GM23248 (cell line): ENCODE measurements at regions not wholly inside any gene's neighbourhood (a gene's known extent, or its start where the extent isn't known, plus 50 kb on each side); places are given as distances from the start of the nearest gene placed in this dataset.

Experiments used
- DNase-seq: peaks from one replicate; pipeline ENCODE4 v3.0.0-alpha.2; 2015
- H2AFZ ChIP-seq: fragments of 200-600 bp; sonication (generic); 2 replicates; pipeline ENCODE4 v1.6.1; 2016; ENCODE audit warnings: antibody characterized with exemption
- H3F3A ChIP-seq: fragments of 200-600 bp; sonication (generic); 2 replicates; pipeline ENCODE4 v1.6.1; 2016; ENCODE audit warnings: mild to moderate bottlenecking, antibody characterized with exemption, mixed run types; ENCODE audit not compliant: insufficient read depth
- H3K27ac ChIP-seq: fragments of 200-600 bp; sonication (generic); 2 replicates; pipeline ENCODE4 v1.5.1; 2016; ENCODE audit warnings: mild to moderate bottlenecking
- H3K27me3 ChIP-seq: fragments of 200-600 bp; sonication (generic); replicated peaks from 2 replicates; pipeline ENCODE4 v1.6.1; 2016; ENCODE audit warnings: mild to moderate bottlenecking; ENCODE audit not compliant: insufficient read depth
- H3K36me3 ChIP-seq: fragments of 200-600 bp; sonication (generic); 2 replicates; pipeline ENCODE4 v1.6.1; 2016; ENCODE audit warnings: low read depth, mild to moderate bottlenecking
- H3K4me1 ChIP-seq: fragments of 200-600 bp; sonication (generic); 2 replicates; pipeline ENCODE4 v1.6.1; 2016; ENCODE audit warnings: mild to moderate bottlenecking; ENCODE audit not compliant: insufficient read depth
- H3K4me2 ChIP-seq: fragments of 200-600 bp; sonication (generic); one replicate; pipeline ENCODE4 v1.6.1; 2016; ENCODE audit warnings: mild to moderate bottlenecking; ENCODE audit not compliant: unreplicated experiment
- H3K4me3 ChIP-seq: fragments of 200-600 bp; sonication (generic); 2 replicates; pipeline ENCODE4 v1.5.1; 2016; ENCODE audit warnings: mild to moderate bottlenecking
- H3K79me2 ChIP-seq: fragments of 200-600 bp; sonication (generic); 2 replicates; pipeline ENCODE4 v1.6.1; 2016; ENCODE audit warnings: mild to moderate bottlenecking; ENCODE audit not compliant: insufficient read depth
- H3K9ac ChIP-seq: fragments of 200-600 bp; sonication (generic); 2 replicates; pipeline ENCODE4 v1.6.1; 2016; ENCODE audit warnings: mild to moderate bottlenecking
- H3K9me2 ChIP-seq: fragments of 200-600 bp; sonication (generic); 2 replicates; pipeline ENCODE4 v1.6.1; 2016; ENCODE audit warnings: mixed run types, mild to moderate bottlenecking, moderate library complexity; ENCODE audit not compliant: insufficient read depth
- H3K9me3 ChIP-seq: fragments of 200-600 bp; sonication (generic); one replicate; pipeline ENCODE4 v1.6.1; 2017; ENCODE audit warnings: low read depth
- H4K20me1 ChIP-seq: fragments of 200-600 bp; sonication (generic); 2 replicates; pipeline ENCODE4 v1.6.0; 2016; ENCODE audit not compliant: insufficient read depth
- EZH2 ChIP-seq: fragments of 200-600 bp; sonication (generic); IDR thresholded peaks from 2 replicates; pipeline ENCODE4 v1.6.1; 2018; ENCODE audit warnings: antibody characterized with exemption, mild to moderate bottlenecking; ENCODE audit not compliant: insufficient read depth, poor library complexity, severe bottlenecking
- EZH2phosphoT487 ChIP-seq: fragments of 200-600 bp; sonication (generic); IDR thresholded peaks from 2 replicates; pipeline ENCODE4 v1.6.1; 2018; ENCODE audit warnings: antibody characterized with exemption, moderate library complexity, mild to moderate bottlenecking, low read depth; ENCODE audit not compliant: insufficient read depth
- WGBS, 2 experiments: methylation state at CpG; one replicate each; pipeline ENCODE4 v1.1.6; 2015 to 2017; ENCODE audit warnings: low lambda C conversion rate in 2 of 2, low coverage in 1 of 2; ENCODE audit errors: missing lambda C conversion rate in 2 of 2; 5-methylcytosine and 5-hydroxymethylcytosine counted together
- in situ Hi-C: fragments of 300-500 bp; cut with MboI; formaldehyde crosslinking; loops from 2 replicates; pipeline ENCODE4 v1.15.0; 2020

DNA sequence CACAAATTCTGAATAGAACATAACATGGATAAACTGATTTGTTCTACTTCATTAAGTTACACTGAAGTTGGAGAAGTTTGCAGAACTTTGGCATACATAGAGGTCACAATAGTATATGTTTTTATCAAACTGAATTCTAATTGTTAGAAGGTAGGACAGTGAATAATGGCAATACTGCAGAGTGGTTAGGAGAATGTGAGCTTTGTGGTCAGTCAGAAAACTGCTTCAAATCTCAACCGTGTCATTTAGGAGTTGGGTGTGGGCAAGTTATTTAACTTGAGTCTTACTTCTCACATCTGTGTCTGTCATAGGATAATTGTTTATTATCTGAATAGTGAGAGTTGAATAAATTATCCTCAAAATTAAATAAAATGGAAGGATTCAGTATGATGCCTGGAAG is 374.6 kb upstream of the SYT1 start:
- in situ Hi-C loops, result no loop called here
- H3K4me2 ChIP-seq, result no peak overlapping the region
- H3K27ac ChIP-seq, result no peak overlapping the region
- no peak overlapping the region for H3K9ac ChIP-seq
- WGBS, 2 experiments, result 79 to 81% methylated on average over 1 of the region's 1 CpG
- no peaks in the 10 kb centered on the region for H3F3A ChIP-seq
- TF ChIP-seq EZH2, result no peak
- no peak for TF ChIP-seq EZH2phosphoT487
- no peak for DNase-seq
- no peak overlapping the region for H3K4me3 ChIP-seq
- no peaks in the 10 kb centered on the region for H4K20me1 ChIP-seq
- H3K9me3 ChIP-seq, result no peaks in the 10 kb centered on the region
- peaks cover 6% of the 10 kb centered on the region; the same call in 1 of the 2 replicates for H3K4me1 ChIP-seq
- H3K27me3 ChIP-seq, result no peaks in the 10 kb centered on the region
- no peaks in the 10 kb centered on the region for H3K36me3 ChIP-seq
- no peaks in the 10 kb centered on the region for H3K9me2 ChIP-seq
- H3K79me2 ChIP-seq, result no peaks in the 10 kb centered on the region
- H2AFZ ChIP-seq, result no peak overlapping the region

DNA sequence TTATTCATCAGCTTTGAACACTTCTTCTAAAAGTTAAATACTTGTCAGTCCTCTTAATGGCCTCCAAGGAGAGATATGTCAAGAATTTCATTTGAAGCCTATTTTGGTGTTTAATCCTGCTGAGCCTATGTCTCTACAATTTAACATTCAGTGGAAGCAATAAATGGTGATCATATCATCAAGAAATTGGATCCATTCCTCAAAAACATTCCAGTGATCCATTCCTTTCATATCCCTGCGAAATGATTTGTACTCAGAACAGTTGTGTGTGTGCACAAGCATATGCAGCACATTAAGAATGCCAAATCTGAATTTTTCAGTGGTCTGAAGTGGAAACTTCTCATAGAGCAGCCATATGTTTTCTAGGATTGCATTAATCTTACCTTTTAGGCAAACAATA is 373.7 kb upstream of the SYT1 start:
- H4K20me1 ChIP-seq, result no peaks in the 10 kb centered on the region
- H3K79me2 ChIP-seq, result no peaks in the 10 kb centered on the region
- peak; percentile 2 for DNase-seq
- no peaks in the 10 kb centered on the region for H3K36me3 ChIP-seq
- in situ Hi-C loops, result no loop called here
- no peak overlapping the region for H3K4me3 ChIP-seq
- no peaks in the 10 kb centered on the region for H3K9me2 ChIP-seq
- no peak overlapping the region for H2AFZ ChIP-seq
- TF ChIP-seq EZH2 (no peak), EZH2phosphoT487 (no peak)
- no peaks in the 10 kb centered on the region for H3K27me3 ChIP-seq
- H3K9me3 ChIP-seq, result no peaks in the 10 kb centered on the region
- no peaks in the 10 kb centered on the region for H3F3A ChIP-seq
- WGBS, 2 experiments, result 19 to 36% methylated on average over 1 of the region's 1 CpG
- H3K9ac ChIP-seq, result no peak overlapping the region
- no peak overlapping the region for H3K27ac ChIP-seq
- H3K4me1 ChIP-seq, result peaks cover 6% of the 10 kb centered on the region; the same call in 1 of the 2 replicates
- no peak overlapping the region for H3K4me2 ChIP-seq

DNA sequence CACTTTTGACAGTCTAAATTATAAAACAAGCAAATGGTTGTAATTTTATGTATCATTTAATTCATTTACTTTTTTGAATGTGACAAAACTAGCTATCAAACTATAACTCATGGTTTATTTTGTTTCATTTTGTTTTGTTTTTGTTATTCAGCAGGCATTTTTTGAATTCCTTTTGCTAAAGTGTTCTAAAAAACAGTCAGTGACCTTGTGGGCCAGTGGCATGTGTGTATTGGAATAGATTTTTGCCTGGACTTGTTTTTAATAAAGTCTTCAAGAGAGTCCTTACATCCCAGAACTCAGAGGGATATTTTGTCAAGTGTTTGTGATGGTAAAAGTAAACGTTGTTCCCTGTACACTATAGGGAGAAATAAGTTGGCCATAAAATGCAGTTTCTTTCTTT is 369.7 kb upstream of the SYT1 start:
- no peak overlapping the region for H3K4me3 ChIP-seq
- WGBS, 2 experiments, result 77 to 82% methylated on average over 1 of the region's 1 CpG
- no peaks in the 10 kb centered on the region for H4K20me1 ChIP-seq
- peaks cover 6% of the 10 kb centered on the region; the same call in 1 of the 2 replicates for H3K4me1 ChIP-seq
- no peaks in the 10 kb centered on the region for H3K36me3 ChIP-seq
- no peak overlapping the region for H3K9ac ChIP-seq
- TF ChIP-seq EZH2phosphoT487 (no peak), EZH2 (no peak)
- H3K27me3 ChIP-seq, result no peaks in the 10 kb centered on the region
- in situ Hi-C loops, result no loop called here
- DNase-seq, result peak; percentile 38
- peak overlapping the region; percentile 29; the same call in 1 of the 2 replicates for H2AFZ ChIP-seq
- no peaks in the 10 kb centered on the region for H3K9me3 ChIP-seq
- H3K4me2 ChIP-seq, result no peak overlapping the region
- no peaks in the 10 kb centered on the region for H3K9me2 ChIP-seq
- no peaks in the 10 kb centered on the region for H3F3A ChIP-seq
- H3K79me2 ChIP-seq, result no peaks in the 10 kb centered on the region
- no peak overlapping the region for H3K27ac ChIP-seq

DNA sequence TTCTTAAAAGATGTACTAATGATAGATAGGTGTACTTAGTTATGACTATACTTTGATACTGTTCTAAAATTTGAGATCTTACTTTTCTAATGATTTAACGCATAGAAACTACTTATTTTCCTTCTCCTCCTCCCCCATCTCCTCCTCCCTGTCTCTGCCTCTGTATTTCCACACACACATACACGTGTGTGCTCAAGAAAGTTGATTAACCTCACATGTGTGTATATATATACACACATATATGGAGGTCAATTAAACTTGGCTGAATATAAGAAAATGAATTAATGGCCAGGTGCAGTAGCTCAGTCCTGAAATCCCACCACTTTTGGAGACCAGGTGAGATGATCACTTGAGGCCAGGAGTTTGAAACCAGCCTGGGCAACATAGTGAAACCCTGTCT is 362.7 kb upstream of the SYT1 start:
- no peaks in the 10 kb centered on the region for H3K36me3 ChIP-seq
- H4K20me1 ChIP-seq, result no peaks in the 10 kb centered on the region
- no peak for TF ChIP-seq EZH2phosphoT487
- TF ChIP-seq EZH2, result no peak
- no peaks in the 10 kb centered on the region for H3K27me3 ChIP-seq
- no peak overlapping the region for H3K27ac ChIP-seq
- DNase-seq, result no peak
- in situ Hi-C loops, result no loop called here
- H3K9me3 ChIP-seq, result no peaks in the 10 kb centered on the region
- H3K9ac ChIP-seq, result no peak overlapping the region
- H3K4me2 ChIP-seq, result no peak overlapping the region
- no peak overlapping the region for H3K4me3 ChIP-seq
- H3K79me2 ChIP-seq, result no peaks in the 10 kb centered on the region
- no peaks in the 10 kb centered on the region for H3K4me1 ChIP-seq
- no peaks in the 10 kb centered on the region for H3K9me2 ChIP-seq
- 70 to 83% methylated on average over 2 of the region's 2 CpGs for WGBS, 2 experiments
- H2AFZ ChIP-seq, result no peak overlapping the region
- H3F3A ChIP-seq, result no peaks in the 10 kb centered on the region

DNA sequence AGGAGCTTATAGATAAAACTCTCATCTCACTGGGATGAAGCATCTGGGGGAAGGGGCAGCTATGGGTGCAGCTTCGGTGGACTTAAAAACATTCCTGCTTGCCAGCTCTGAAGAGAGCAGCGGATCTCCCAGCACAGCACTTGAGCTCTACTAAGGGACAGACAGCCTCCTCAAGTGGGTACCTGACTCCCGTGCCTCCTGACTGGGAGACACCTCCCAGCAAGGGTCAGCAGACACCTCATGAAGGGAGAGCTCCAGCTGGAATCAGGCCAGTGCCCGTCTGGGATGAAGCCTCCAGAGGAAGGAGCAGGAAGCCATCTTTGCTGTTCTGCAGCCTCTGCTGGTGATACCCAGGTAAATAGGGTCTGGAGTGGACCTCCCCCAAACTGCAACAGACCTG is 345.2 kb upstream of the SYT1 start:
- H3K27me3 ChIP-seq, result no peaks in the 10 kb centered on the region
- no peaks in the 10 kb centered on the region for H3K9me2 ChIP-seq
- H3K9me3 ChIP-seq, result no peaks in the 10 kb centered on the region
- no peaks in the 10 kb centered on the region for H4K20me1 ChIP-seq
- H2AFZ ChIP-seq, result no peak overlapping the region
- no peaks in the 10 kb centered on the region for H3K79me2 ChIP-seq
- H3K4me1 ChIP-seq, result no peaks in the 10 kb centered on the region
- H3K9ac ChIP-seq, result no peak overlapping the region
- WGBS, 2 experiments, result 57 to 71% methylated on average over 4 of the region's 4 CpGs
- H3K4me3 ChIP-seq, result no peak overlapping the region
- in situ Hi-C loops, result no loop called here
- H3K27ac ChIP-seq, result no peak overlapping the region
- no peak for TF ChIP-seq EZH2phosphoT487
- no peak for TF ChIP-seq EZH2
- no peaks in the 10 kb centered on the region for H3F3A ChIP-seq
- H3K36me3 ChIP-seq, result no peaks in the 10 kb centered on the region
- DNase-seq, result no peak
- H3K4me2 ChIP-seq, result no peak overlapping the region
